LHCN-M2 (cell line): ENCODE measurements at regions not wholly inside any gene's neighbourhood (a gene's known extent, or its start where the extent isn't known, plus 50 kb on each side); places are given as distances from the start of the nearest gene placed in this dataset.
"Not testable (repeated sequence)": the region's sequence is repeated elsewhere in the genome, so short reads cannot be mapped to it uniquely, and the experiment has no call there.

ENCODE experiments used
- DNase-seq: peaks from one replicate; pipeline ENCODE4 v3.0.0-alpha.2; 2012; ENCODE audit warnings: low read depth

DNA sequence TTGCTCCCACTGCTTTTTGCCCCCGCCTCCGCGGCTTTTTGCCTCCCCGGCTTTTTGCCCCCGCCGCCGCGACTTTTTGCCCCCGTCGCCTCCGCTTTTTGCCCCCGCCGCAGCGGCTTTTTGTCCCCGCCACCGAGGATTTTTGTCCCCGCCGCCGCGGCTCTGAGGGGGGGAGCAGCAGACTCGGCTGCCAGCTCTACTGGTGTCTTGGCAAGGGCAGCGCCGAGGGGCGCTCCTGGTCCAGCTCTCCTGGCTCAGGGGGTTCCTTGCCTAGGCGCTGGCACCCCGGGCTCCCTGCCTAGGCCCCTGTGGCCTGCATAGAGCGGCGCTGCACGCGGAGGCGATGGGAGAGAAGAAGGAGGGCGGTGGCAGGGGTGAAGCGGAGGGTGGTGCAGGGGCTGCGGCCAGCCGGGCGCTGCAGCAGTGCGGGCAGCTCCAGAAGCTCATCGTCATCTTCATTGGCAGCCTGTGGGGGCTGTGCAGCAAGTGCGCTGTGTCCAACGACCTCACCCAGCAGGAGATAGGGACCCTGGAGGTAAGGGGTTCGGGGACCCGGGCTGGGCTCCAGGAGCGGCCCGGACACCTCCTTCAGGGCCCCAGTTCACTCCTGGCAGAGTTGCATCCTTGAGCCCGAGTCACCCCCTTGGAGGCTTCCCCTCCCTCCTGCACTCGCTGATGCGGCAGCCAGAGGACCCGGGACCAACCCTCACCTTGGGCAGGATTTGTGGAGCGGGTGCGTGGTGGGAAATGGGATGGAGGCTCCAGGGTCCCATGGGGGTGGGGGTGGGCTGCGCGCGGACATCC lies 642.4 kb downstream of the GOLGA6L6 start:
- no peak for DNase-seq

DNA sequence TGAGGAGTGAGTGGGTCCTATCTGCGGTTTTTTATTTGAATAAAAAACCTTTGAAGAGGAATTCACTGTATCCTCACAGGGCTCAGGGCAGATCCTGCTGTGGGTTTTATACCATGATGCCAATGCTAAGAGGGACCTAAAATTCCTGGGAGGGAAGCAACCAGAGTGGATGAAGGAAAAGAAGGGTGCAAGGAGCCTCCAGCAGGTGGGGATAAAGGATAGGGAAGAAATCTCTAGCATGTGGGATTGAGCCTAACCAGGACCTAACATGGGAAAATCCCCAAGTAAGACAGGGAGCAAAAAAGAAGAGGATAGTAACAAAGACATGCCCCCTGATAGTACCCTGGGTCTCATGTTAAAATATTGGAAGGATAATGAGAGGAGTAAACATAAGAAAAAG lies 652.8 kb downstream of the GOLGA6L6 start:
- DNase-seq: not testable (repeated sequence)

DNA sequence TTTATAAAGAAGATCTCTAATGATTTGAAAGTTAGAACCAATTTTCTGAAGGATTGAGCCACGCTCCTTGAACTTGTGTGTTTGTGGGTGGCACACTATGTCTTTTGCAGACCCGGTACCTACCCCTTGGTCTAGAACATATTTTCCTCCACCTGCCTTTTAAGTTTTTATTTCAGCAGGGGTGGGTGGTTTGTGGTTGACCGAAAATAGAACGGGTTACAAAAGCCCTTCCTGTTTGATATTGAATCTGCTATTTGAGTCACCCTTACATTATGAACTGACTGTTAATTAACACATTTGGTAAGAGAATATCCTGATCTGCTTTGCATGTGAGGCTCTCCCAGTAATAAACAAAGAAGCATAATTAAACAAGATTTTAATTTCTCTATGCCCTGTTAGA lies 697.5 kb downstream of the GOLGA6L6 start:
- not testable (repeated sequence) for DNase-seq
